Astrocyte (in vitro differentiated cells and primary cell): ENCODE measurements at regions not wholly inside any gene's neighbourhood (a gene's known extent, or its start where the extent isn't known, plus 50 kb on each side); places are given as distances from the start of the nearest gene placed in this dataset.

Experiments
- CTCF ChIP-seq: IDR thresholded peaks from 2 replicates; pipeline ENCODE4 v1.5.1; 2011; ENCODE audit warnings: low read depth, mild to moderate bottlenecking, inconsistent platforms, low read length, moderate library complexity; ENCODE audit not compliant: insufficient read depth
- EZH2 ChIP-seq: IDR thresholded peaks from 2 replicates; pipeline ENCODE4 v1.6.1; 2012; ENCODE audit warnings: mild to moderate bottlenecking, low read length, inconsistent platforms; ENCODE audit not compliant: insufficient read depth

DNA sequence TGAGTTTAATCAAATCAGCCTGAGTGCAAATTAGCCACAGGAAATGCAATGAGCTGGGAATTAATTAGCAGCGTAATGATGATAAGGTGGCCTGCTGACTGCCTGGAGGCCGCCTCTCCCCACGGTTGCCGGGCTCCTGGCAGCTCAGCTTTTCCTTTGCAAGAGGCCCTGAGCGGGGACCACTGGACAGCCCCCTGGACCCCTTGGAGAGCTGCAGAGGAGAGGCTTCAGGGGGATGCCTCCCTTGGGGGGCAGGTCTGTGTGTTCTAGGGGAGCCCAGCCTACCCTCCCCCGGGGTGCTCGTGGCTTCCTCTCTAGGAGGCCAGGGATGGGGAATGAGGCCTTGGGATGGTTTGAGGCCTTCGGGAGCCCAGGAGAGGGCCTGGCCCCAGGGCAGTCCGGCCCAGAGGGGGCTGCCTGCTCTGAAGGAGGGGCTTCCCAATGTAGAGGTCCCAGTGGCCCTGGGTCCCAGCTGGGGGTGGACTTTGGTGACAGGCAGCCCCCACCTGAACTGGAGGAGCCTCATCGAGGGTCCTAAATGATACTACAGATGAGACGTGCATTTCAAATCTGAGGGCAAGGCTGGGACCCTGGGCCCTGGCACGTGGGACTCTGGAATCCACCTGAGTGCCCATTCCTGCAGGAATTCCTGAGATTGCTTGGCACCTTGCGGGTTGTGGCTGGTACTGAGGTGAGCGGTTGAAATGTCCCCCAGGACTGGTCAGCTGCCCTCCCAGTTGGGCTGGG is 66.4 kb upstream of the BHLHE23 start:
- TF ChIP-seq CTCF = no peak
- TF ChIP-seq EZH2 = no peak
